HG02840 (cell line): ENCODE measurements at regions not wholly inside any gene's neighbourhood (a gene's known extent, or its start where the extent isn't known, plus 50 kb on each side); places are given as distances from the start of the nearest gene placed in this dataset.

ENCODE experiments used
- ATAC-seq: cut with Tn5 transposase; IDR thresholded peaks from one replicate; pipeline ENCODE4 v1.9.1; 2021; ENCODE audit warnings: mild to moderate bottlenecking, moderate library complexity, moderate number of reproducible peaks; ENCODE audit not compliant: unreplicated experiment, low FRiP score

GRCh38 chr12:58504143-58504938 lies 416.0 kb downstream of the LRIG3 start:
- ATAC-seq = no peak

GRCh38 chr12:58509116-58509885 lies 411.0 kb downstream of the LRIG3 start:
- ATAC-seq = no peak

GRCh38 chr12:58513301-58513834 lies 406.9 kb downstream of the LRIG3 start:
- no peak for ATAC-seq

DNA sequence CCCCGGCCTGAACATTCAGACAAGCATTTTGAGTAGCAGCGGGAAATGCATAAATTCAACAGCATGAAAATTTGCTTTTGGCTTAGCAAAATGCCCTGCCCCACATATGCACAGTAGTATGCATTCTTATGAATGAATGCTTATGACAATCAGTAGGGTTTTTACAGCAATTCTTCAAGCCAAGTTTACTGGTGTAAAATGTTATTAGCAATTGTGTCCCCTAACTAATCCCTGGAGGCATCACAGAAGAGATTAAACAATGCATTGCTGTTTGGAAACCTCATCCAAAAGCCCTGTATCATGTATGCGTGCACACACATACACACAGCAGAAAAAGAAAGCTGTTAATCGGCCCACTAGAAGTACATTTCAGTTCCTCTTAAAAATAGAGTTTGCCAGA lies 406.5 kb downstream of the LRIG3 start:
- no peak for ATAC-seq

- no peak for ATAC-seq
These were observed 400.5 kb downstream of the LRIG3 start for GRCh38 chr12:58519839-58520238.

DNA sequence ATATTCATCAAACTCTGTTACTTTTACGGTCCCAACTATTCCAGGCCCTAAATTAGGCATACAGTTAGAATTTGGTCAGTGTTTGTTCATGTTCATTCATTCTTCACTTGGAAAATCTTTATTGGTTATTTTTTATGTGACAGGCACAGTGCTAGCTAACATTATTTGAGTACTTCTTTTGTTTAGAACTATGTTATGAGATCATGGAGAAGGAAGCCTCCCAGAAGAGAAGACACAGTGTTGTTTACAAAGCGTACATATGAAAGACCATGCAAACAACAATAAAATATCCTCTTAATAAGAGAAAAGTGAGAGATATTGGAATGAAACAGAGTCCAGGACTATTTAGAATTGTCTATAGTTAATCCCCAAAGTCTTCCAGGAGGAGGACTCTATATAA lies 399.2 kb downstream of the LRIG3 start:
- ATAC-seq = no peak

GRCh38 chr12:58521796-58522195 lies 398.5 kb downstream of the LRIG3 start:
- no peak for ATAC-seq

GRCh38 chr12:58523360-58523759 lies 396.9 kb downstream of the LRIG3 start:
- ATAC-seq = no peak

- no peak for ATAC-seq
These were observed 392.0 kb downstream of the LRIG3 start for GRCh38 chr12:58528271-58528670.

- no peak for ATAC-seq
These were observed 391.1 kb downstream of the LRIG3 start for GRCh38 chr12:58529114-58529665.

- no peak for ATAC-seq
These were observed 390.2 kb downstream of the LRIG3 start for GRCh38 chr12:58529897-58530741.

DNA sequence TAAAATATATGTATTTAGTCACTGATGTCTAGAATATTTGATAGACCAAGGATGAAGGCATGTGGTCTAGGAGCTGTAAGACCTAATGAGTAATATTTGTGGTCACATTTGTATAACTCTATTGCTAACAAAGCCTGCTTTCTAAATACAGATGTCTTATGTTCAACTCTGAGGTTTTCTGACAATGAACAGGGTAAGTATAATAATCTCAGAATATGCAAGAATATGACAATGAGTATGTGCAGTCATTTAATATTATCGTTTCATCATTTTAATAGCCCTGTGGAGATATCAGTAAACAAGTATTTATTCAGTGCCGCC lies 389.6 kb downstream of the LRIG3 start:
- ATAC-seq = no peak

GRCh38 chr12:58532855-58533608 lies 387.3 kb downstream of the LRIG3 start:
- ATAC-seq = no peak

GRCh38 chr12:58533652-58534051 lies 386.7 kb downstream of the LRIG3 start:
- no peak for ATAC-seq

GRCh38 chr12:58537278-58537677 lies 383.0 kb downstream of the LRIG3 start:
- no peak for ATAC-seq

DNA sequence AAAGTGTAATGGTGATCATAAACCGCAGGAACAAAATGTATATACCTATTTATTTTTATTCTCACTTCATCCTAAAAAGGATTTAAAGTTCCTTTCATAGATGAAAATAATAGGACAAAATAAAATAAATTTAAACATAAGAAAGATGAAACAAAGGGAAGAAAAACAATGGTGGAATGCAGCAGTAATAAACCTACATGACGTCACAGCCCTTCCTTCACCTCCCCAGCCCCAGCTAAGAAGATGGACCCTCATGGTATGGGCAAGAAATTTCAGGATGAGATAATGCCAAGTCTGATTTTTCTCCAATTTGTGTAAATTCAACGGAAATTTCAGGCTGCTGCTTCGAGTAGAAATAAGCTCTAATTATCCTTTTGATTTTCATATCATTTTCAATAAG lies 381.0 kb downstream of the LRIG3 start:
- ATAC-seq = no peak

- ATAC-seq = no peak
These were observed 379.6 kb downstream of the LRIG3 start for GRCh38 chr12:58540480-58541299.

- no peak for ATAC-seq
These were observed 379.0 kb downstream of the LRIG3 start for GRCh38 chr12:58541300-58541690.

DNA sequence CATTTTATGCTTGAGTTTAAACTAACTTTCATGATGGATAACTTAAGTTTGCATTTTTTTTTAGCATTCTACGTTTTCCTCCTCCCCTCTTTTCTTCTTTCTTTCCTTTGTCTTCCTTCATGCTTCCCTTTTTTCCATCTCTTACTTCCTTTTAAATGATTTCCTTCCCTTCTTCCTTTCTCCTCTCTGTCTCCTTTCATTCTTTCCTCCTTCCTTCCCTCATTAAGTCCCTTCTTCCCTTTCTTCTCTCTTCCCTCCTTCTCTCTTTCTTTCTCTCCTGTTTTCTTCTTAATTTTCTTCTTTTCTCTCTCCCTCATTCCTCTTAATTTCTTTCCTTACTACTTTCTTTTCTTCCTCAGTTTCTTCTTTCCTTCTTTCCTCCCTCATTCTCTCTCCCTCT lies 376.0 kb downstream of the LRIG3 start:
- ATAC-seq = no peak
